ENCODE measurements at regions not wholly inside any gene's neighbourhood (a gene's known extent, or its start where the extent isn't known, plus 50 kb on each side); places are given as distances from the start of the nearest gene placed in this dataset.
A peak's percentile ranks its signal among the peaks of the same experiment; 100 is the strongest.

- Histone ChIP-seq H3K4me1 (peaks cover 0 to 4% (median 0%) of the 10 kb centered on the region in 4 donors), H3K9me3 (no peaks in the 10 kb centered on the region), H3K27me3 (no peaks in the 10 kb centered on the region), H3K4me3 (no peak overlapping the region), H3K27ac (no peak overlapping the region), H3K36me3 (no peaks in the 10 kb centered on the region)
- intact Hi-C loops (cut with DNase I; ENCODE audit: low total_unique reads): no loop called here
- no peak for DNase-seq
- WGBS, 5 donors: 82 to 94% (median 93%) methylated on average over 2 of the region's 2 CpGs
- no peak for TF ChIP-seq POLR2A (IDR thresholded peaks at IDR 0.05)
- TF ChIP-seq CTCF (IDR thresholded peaks at IDR 0.05): no peak
- no peak for TF ChIP-seq EP300 (IDR thresholded peaks at IDR 0.05)
- no peak for TF ChIP-seq POLR2AphosphoS5 (IDR thresholded peaks at IDR 0.05)
Measured at GRCh38 chr4:136371231-136371630, 1161.1 kb downstream of the PCDH18 start.

GRCh38 chr4:136369073-136369472, 1163.2 kb downstream of the PCDH18 start:
- WGBS, 5 donors: 22 to 36% (median 26%) methylated on average over 2 of the region's 2 CpGs
- H3K4me3 ChIP-seq: no peak overlapping the region
- intact Hi-C loops (cut with DNase I; ENCODE audit: low total_unique reads): no loop called here

GRCh38 chr4:136357556-136357955, 1174.7 kb downstream of the PCDH18 start:
- H3K27me3 ChIP-seq: no peaks in the 10 kb centered on the region

More at GRCh38 chr4:136369073-136369472, 1163.2 kb downstream of the PCDH18 start:
- TF ChIP-seq POLR2AphosphoS5 (IDR thresholded peaks at IDR 0.05) (no peak), POLR2A (IDR thresholded peaks at IDR 0.05) (no peak), EP300 (IDR thresholded peaks at IDR 0.05) (no peak), CTCF (IDR thresholded peaks at IDR 0.05) (no peak)
- H3K27me3 ChIP-seq: no peaks in the 10 kb centered on the region
- no peaks in the 10 kb centered on the region for H3K36me3 ChIP-seq
- no peaks in the 10 kb centered on the region for H3K9me3 ChIP-seq
- peaks cover 0 to 4% (median 0%) of the 10 kb centered on the region in 4 donors for H3K4me1 ChIP-seq
- no peak overlapping the region for H3K27ac ChIP-seq
- DNase-seq: peak in 1 of 2 donors; percentile 48

GRCh38 chr4:136355970-136356369, 1176.3 kb downstream of the PCDH18 start:
- no peak for TF ChIP-seq POLR2A (IDR thresholded peaks at IDR 0.05)
- no peak for TF ChIP-seq EP300 (IDR thresholded peaks at IDR 0.05)
- no peak for TF ChIP-seq CTCF (IDR thresholded peaks at IDR 0.05)
- no peak for TF ChIP-seq POLR2AphosphoS5 (IDR thresholded peaks at IDR 0.05)
- intact Hi-C loops (cut with DNase I; ENCODE audit: low total_unique reads): no loop called here
- Histone ChIP-seq H3K36me3 (no peaks in the 10 kb centered on the region), H3K9me3 (no peaks in the 10 kb centered on the region), H3K27me3 (no peaks in the 10 kb centered on the region), H3K4me1 (no peaks in the 10 kb centered on the region), H3K4me3 (no peak overlapping the region), H3K27ac (no peak overlapping the region)
- no peak for DNase-seq
- 87 to 95% (median 90%) methylated on average over 24 of the region's 24 CpGs for WGBS, 5 donors

More at GRCh38 chr4:136357556-136357955, 1174.7 kb downstream of the PCDH18 start:
- intact Hi-C loops (cut with DNase I; ENCODE audit: low total_unique reads): no loop called here
- Histone ChIP-seq H3K4me3 (no peak overlapping the region), H3K27ac (no peak overlapping the region), H3K9me3 (no peaks in the 10 kb centered on the region), H3K4me1 (no peaks in the 10 kb centered on the region), H3K36me3 (no peaks in the 10 kb centered on the region)
- TF ChIP-seq EP300 (IDR thresholded peaks at IDR 0.05) (no peak), POLR2AphosphoS5 (IDR thresholded peaks at IDR 0.05) (no peak), CTCF (IDR thresholded peaks at IDR 0.05) (no peak), POLR2A (IDR thresholded peaks at IDR 0.05) (no peak)
- DNase-seq: no peak

All from stomach (tissue), 8 donors.